Ovary (tissue), 7 donors: ENCODE measurements at regions not wholly inside any gene's neighbourhood (a gene's known extent, or its start where the extent isn't known, plus 50 kb on each side); places are given as distances from the start of the nearest gene placed in this dataset.
"Not testable (repeated sequence)": the region's sequence is repeated elsewhere in the genome, so short reads cannot be mapped to it uniquely, and the experiment has no call there.

Experiments
- DNase-seq, 5 donors: peaks; one replicate each; pipeline ENCODE4 v3.0.0-alpha.2; 2019 to 2020
- H3K27ac ChIP-seq, 2 donors: fragments of 200-600 bp; one replicate each; pipeline versions ENCODE4 v1.5.1 to v1.8.0; 2019 to 2022
- H3K27me3 ChIP-seq: fragments of 200-600 bp; one replicate; pipeline ENCODE4 v1.8.0; 2022
- H3K36me3 ChIP-seq: fragments of 200-600 bp; sonication (generic); one replicate; pipeline ENCODE4 v1.5.1; 2019
- H3K4me1 ChIP-seq: one replicate; pipeline ENCODE4 v1.8.1; 2013; ENCODE audit warnings: mild to moderate bottlenecking, moderate library complexity; ENCODE audit not compliant: insufficient read depth
- H3K4me3 ChIP-seq: fragments of 200-600 bp; sonication (generic); one replicate; pipeline ENCODE4 v1.5.1; 2017
- H3K9me3 ChIP-seq, 2 donors: fragments of 200-600 bp in 1 of 2; sonication (generic) in 1 of 2; one replicate each; pipeline versions ENCODE4 v1.5.1 to v1.8.1; 2013 to 2019; ENCODE audit warnings: mild to moderate bottlenecking in 1 of 2, moderate library complexity in 1 of 2
- EP300 ChIP-seq: sonication (generic); formaldehyde crosslinking; IDR thresholded peaks from one replicate; pipeline ENCODE4 v1.6.1; 2017; ENCODE audit warnings: antibody characterized with exemption
- POLR2A ChIP-seq: fragments of 450-650 bp; IDR thresholded peaks from one replicate; pipeline ENCODE4 v1.6.1; 2017; ENCODE audit warnings: antibody characterized with exemption, mild to moderate bottlenecking, moderate library complexity
- WGBS, 3 donors: extraction: QIAGEN DNeasy Blood & Tissue Kit in 1 of 3; methylation state at CpG; one replicate each; pipeline versions ENCODE4 v1.1.5 to v1.1.7; 2013 to 2017; 5-methylcytosine and 5-hydroxymethylcytosine counted together
- intact Hi-C, 4 donors: fragments of 100-400 bp; cut with DNase I; formaldehyde crosslinking; loops; one replicate each; pipeline versions ENCODE4 v1.11.0 to v1.15.1; 2022 to 2023
- TF ChIP-seq, protein P1 (sequence below), 3 donors: fragments of 450-650 bp in 2 of 3; fragments of 200-600 bp in 1 of 3; IDR thresholded peaks; one replicate each; pipeline versions ENCODE4 v1.5.1 to v1.8.0; 2016 to 2022; ENCODE audit warnings: antibody characterized with exemption in 3 of 3, mild to moderate bottlenecking in 1 of 3
- donor health status: DM: no; HTN: no; CAD: no; lungs with moderate emphysema.
- donor health status: DM: no; HTN: no; CAD: no.
- donor health status: Bipolar disorder and iron deficiency.
- donor health status: DM: no; HTN: no; CAD: no.
- donor health status: DM: yes; HTN: yes; CAD: no.

DNA sequence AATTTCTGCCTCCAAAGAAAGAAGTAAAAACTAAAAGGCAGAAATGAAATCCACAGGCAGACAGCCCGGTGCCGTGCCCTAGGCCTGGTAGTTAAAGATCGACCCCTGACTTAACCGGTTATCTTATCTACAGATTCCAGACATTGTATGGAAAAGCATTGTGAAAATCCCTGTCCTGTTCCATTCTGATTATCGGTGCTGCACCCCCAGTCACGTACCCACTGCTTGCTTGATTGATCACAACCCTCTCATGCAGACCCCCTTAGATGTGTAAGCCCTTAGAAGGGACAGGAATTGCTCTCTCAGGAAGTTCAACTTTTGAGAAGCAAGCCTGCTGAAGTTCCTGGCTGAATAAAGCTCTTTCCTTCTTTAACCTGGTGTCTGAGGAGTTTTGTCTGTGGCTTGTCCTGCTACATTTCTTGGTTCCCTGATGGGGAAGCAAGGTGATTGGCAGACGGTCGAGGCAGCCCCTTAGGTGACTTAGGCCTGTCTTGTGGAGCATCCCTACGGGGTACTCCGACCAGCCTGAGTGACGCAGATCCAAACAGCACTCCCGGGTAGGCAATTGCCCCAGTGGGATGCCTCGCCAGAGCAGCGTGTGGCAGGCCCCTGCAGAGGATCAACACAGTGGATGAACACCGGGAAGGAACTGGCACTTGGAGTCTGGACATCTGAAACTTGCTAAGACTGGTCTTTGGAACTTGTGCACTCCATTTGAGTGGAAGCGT is 111.2 kb upstream of the PPM1J start:
- intact Hi-C loops: no loop called here
- DNase-seq: no peak
- Histone ChIP-seq H3K4me1 (no peaks in the 10 kb centered on the region), H3K36me3 (no peaks in the 10 kb centered on the region), H3K4me3 (no peak overlapping the region), H3K9me3 (no peaks in the 10 kb centered on the region), H3K27me3 (no peaks in the 10 kb centered on the region), H3K27ac (no peak overlapping the region)
- TF ChIP-seq EP300: no peak
- WGBS, 3 donors: 87 to 92% (median 91%) methylated on average over 16 of the region's 16 CpGs

DNA sequence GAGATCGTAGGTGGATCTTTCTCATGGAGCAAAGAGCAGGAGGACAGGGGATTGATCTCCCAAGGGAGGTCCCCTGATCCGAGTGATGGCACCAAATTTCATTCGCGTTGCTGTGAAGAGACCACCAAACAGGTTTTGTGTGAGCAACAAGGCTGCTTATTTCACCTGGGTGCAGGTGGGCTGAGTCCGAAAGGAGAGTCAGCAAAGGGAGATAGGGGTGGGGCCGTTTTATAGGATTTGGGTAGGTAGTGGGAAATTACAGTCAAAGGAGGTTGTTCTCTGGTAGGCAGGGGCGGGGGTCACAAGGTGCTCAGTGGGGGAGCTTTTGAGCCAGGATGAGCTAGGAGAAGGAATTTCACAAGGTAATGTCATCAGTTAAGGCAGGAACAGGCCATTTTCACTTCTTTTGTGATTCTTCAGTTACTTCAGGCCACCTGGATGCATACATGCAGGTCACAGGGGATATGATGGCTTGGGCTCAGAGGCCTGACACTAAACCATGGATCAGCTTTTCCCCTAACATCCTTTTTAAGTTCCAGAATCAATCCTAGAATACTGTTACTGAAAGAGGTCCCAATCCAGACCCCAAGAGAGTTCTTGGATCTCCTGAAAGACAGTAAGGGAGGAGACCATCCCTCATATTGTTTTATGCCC is 110.6 kb upstream of the PPM1J start:
- 84 to 90% (median 87%) methylated on average over 7 of the region's 7 CpGs for WGBS, 3 donors
- H3K4me3 ChIP-seq, H3K4me1 ChIP-seq, intact Hi-C loops, H3K27me3 ChIP-seq, H3K36me3 ChIP-seq, H3K27ac ChIP-seq, DNase-seq, H3K9me3 ChIP-seq: not testable (repeated sequence)

DNA sequence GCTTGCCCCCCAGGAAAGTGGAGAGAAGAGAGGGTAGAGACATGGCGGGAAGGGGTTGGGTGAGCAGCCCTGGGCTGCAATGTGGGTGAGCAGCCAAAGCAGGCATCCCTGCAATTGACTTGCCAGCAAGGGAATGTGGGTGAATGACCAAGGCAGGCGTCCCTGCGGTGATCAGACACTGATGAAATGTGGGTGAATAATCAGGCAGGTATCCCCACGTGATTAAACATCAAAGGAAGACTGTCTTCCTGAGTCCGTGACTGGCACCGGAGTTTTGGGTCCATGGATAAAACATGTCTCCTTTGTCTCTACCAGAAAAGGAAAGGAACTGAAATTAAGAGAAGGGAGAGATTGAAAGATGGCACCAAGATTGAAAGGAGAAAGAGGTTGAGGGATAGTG is 109.9 kb upstream of the PPM1J start:
- DNase-seq, H3K27ac ChIP-seq, H3K9me3 ChIP-seq, intact Hi-C loops, H3K36me3 ChIP-seq, H3K4me1 ChIP-seq, H3K27me3 ChIP-seq, H3K4me3 ChIP-seq: not testable (repeated sequence)
- WGBS, 3 donors: 86 to 91% (median 90%) methylated on average over 6 of the region's 6 CpGs

DNA sequence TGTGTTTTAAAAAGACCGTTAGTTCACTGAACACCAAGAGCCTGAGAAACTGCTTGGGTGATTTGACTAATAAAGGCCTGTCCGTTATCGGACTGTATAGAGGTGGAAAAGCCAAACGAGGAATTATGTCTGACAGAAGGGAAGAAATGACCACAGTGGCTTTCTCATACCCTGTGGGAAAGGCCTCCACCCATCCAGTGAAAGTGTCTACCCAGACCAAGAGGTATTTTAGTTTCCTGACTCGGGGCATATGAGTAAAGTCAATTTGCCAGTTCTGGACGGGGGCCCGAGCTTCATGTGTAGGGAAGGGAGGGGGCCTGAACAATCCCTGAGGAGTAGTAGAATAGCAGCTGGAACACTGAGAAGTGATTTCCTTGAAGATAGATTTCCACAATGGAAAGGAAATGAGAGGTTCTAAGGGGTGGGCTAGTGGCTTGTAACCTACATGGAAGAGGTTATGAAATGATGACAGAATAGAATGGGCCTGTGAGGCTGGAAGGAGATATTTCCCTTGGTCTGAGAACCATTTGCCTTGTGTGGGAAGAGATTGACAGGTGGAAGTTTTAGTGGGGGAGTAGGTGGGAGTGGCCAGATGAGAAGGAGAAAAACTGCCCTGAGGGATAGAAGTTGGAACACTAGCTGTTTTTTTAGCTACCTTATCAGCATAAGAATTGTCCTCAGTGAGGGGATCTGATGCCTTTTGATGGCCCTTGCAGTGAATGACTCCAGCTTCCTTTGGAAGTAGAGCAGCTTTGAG is 106.4 kb upstream of the PPM1J start:
- H3K9me3 ChIP-seq, intact Hi-C loops, H3K27me3 ChIP-seq, H3K36me3 ChIP-seq, H3K4me1 ChIP-seq, DNase-seq, H3K4me3 ChIP-seq, H3K27ac ChIP-seq: not testable (repeated sequence)
- 87 to 93% (median 90%) methylated on average over 7 of the region's 7 CpGs for WGBS, 3 donors

DNA sequence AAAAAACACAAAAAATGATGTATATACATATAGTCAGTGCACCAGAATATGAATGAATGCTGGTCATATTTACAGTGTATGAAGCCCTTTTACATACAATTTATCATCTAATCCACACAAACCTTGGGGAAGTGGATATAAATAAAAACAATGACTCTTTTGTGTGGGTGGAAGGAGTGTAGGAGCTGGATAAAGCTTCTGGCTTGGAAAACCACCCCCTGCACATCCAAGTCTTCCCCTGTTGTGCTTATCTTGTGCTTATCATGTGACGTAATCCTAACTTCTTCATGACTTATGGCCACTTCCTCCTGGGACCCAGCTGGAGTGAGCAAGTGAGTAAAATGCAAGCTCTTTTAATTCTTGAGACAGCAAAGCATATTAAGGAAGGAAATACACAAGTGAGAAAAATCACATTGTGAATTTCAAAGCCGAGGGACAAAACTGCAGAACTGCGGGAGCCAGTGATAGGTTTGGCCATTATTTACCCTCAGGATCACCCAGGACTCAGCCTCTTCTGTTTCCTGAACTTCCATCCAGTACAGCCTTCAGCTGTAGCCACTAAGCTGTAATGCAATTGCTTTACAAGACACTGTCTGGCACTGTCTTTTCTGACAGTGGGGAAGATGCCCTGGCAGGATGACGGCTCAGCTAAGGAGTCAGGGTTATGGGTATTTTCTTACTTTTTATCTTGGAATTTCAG is 104.0 kb upstream of the PPM1J start:
- Histone ChIP-seq H3K36me3 (no peaks in the 10 kb centered on the region), H3K27me3 (no peaks in the 10 kb centered on the region), H3K4me3 (no peak overlapping the region), H3K9me3 (no peaks in the 10 kb centered on the region), H3K4me1 (peaks cover 2% of the 10 kb centered on the region), H3K27ac (no peak overlapping the region)
- intact Hi-C loops: no loop called here
- TF ChIP-seq, protein P1, sequence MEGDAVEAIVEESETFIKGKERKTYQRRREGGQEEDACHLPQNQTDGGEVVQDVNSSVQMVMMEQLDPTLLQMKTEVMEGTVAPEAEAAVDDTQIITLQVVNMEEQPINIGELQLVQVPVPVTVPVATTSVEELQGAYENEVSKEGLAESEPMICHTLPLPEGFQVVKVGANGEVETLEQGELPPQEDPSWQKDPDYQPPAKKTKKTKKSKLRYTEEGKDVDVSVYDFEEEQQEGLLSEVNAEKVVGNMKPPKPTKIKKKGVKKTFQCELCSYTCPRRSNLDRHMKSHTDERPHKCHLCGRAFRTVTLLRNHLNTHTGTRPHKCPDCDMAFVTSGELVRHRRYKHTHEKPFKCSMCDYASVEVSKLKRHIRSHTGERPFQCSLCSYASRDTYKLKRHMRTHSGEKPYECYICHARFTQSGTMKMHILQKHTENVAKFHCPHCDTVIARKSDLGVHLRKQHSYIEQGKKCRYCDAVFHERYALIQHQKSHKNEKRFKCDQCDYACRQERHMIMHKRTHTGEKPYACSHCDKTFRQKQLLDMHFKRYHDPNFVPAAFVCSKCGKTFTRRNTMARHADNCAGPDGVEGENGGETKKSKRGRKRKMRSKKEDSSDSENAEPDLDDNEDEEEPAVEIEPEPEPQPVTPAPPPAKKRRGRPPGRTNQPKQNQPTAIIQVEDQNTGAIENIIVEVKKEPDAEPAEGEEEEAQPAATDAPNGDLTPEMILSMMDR (IDR thresholded peaks at IDR 0.05): no peak
- TF ChIP-seq POLR2A: no peak
- TF ChIP-seq EP300: no peak
- WGBS, 3 donors: 12 to 15% (median 13%) methylated on average over 4 of the region's 4 CpGs
- DNase-seq: no peak

DNA sequence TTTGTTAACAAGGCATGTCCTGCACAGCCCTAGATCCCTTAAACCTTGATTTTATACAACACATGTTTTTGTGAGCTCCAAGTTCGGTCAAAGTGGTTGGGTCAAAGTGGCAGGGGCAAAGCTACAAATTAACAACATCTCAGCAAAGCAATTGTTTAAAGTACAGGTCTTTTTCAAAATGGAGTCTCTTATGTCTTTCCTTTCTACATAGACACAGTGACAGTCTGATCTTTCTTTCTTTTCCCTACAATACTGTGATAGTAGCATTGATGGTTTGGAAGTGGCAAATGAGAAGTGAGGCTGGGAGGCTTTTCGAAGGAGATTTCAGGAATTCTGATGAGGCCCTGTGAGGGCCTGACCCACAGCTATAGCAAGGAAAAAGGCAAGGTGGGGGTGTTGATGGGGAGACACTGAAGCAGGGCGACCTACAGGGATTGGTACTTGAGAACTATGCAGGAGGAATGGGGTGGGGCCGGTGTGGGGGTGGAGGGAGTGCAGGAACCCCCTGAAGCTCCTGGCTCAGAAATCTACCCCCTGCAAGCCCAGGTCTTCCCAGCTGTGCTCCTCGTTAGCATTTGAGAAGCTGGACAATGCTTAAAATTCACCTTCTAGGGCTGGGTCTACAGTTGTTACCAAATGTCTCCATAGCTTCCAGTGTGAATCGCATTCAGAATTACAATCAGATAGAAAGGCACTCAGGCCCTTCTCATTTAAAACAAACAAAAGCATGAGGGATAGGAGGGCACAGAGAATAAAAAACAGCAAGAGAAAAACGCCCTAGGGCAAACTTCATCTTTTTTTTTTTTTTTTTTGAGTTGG is 102.6 kb upstream of the PPM1J start:
- DNase-seq: no peak
- Histone ChIP-seq H3K4me3 (no peak overlapping the region), H3K36me3 (no peaks in the 10 kb centered on the region), H3K27ac (no peak overlapping the region), H3K27me3 (no peaks in the 10 kb centered on the region), H3K4me1 (peaks cover 2% of the 10 kb centered on the region), H3K9me3 (no peaks in the 10 kb centered on the region)
- TF ChIP-seq POLR2A (no peak), EP300 (no peak)
- TF ChIP-seq, protein P1 (IDR thresholded peaks at IDR 0.05): no peak
- 75 to 83% (median 76%) methylated on average over 7 of the region's 7 CpGs for WGBS, 3 donors
- intact Hi-C loops: no loop called here
